ENCODE measurements at regions not wholly inside any gene's neighbourhood (a gene's known extent, or its start where the extent isn't known, plus 50 kb on each side); places are given as distances from the start of the nearest gene placed in this dataset.
A peak's percentile ranks its signal among the peaks of the same experiment; 100 is the strongest.
"Not testable (repeated sequence)": the region's sequence is repeated elsewhere in the genome, so short reads cannot be mapped to it uniquely, and the experiment has no call there.

GRCh38 chr3:162678941-162679340 lies 1182.3 kb downstream of the OTOL1 start:
- no peak for ATAC-seq

- ATAC-seq: no peak
Measured at GRCh38 chr3:162684260-162684659, 1187.7 kb downstream of the OTOL1 start.

GRCh38 chr3:162699291-162699690 lies 1202.7 kb downstream of the OTOL1 start:
- ATAC-seq: no peak

- ATAC-seq: no peak
Measured at GRCh38 chr3:162701211-162701610, 1204.6 kb downstream of the OTOL1 start.

- ATAC-seq: no peak
Measured at GRCh38 chr3:162702768-162703385, 1206.3 kb downstream of the OTOL1 start.

GRCh38 chr3:162704238-162704637 lies 1207.6 kb downstream of the OTOL1 start:
- no peak for ATAC-seq

GRCh38 chr3:162704799-162705385 lies 1208.3 kb downstream of the OTOL1 start:
- no peak for ATAC-seq

GRCh38 chr3:162708394-162708793 lies 1211.8 kb downstream of the OTOL1 start:
- ATAC-seq: not testable (repeated sequence)

GRCh38 chr3:162708942-162709706 lies 1212.5 kb downstream of the OTOL1 start:
- ATAC-seq: not testable (repeated sequence)

- no peak for ATAC-seq
Measured at GRCh38 chr3:162710332-162711112, 1213.9 kb downstream of the OTOL1 start.

- ATAC-seq: not testable (repeated sequence)
Measured at GRCh38 chr3:162717074-162717473, 1220.5 kb downstream of the OTOL1 start.

- ATAC-seq: no peak
Measured at GRCh38 chr3:162718697-162719096, 1222.1 kb downstream of the OTOL1 start.

- peak; percentile 59 for ATAC-seq
Measured at GRCh38 chr3:162719684-162720341, 1223.2 kb downstream of the OTOL1 start.

GRCh38 chr3:162721736-162722135 lies 1225.1 kb downstream of the OTOL1 start:
- no peak for ATAC-seq

GRCh38 chr3:162722337-162722736 lies 1225.7 kb downstream of the OTOL1 start:
- no peak for ATAC-seq

GRCh38 chr3:162722796-162723195 lies 1226.2 kb downstream of the OTOL1 start:
- not testable (repeated sequence) for ATAC-seq

- no peak for ATAC-seq
Measured at GRCh38 chr3:162729686-162730085, 1233.1 kb downstream of the OTOL1 start.

- ATAC-seq: not testable (repeated sequence)
Measured at GRCh38 chr3:162731961-162732360, 1235.4 kb downstream of the OTOL1 start.

- no peak for ATAC-seq
Measured at GRCh38 chr3:162738784-162739183, 1242.2 kb downstream of the OTOL1 start.

GRCh38 chr3:162740941-162741596 lies 1244.5 kb downstream of the OTOL1 start:
- ATAC-seq: no peak

- no peak for ATAC-seq
Measured at GRCh38 chr3:162742159-162742717, 1245.6 kb downstream of the OTOL1 start.

- no peak for ATAC-seq
Measured at GRCh38 chr3:162743091-162743490, 1246.5 kb downstream of the OTOL1 start.
